GM10266 (cell line): ENCODE measurements at regions not wholly inside any gene's neighbourhood (a gene's known extent, or its start where the extent isn't known, plus 50 kb on each side); places are given as distances from the start of the nearest gene placed in this dataset.

Experiments used
- DNase-seq: peaks from one replicate; pipeline ENCODE4 v3.0.0; 2012; ENCODE audit errors: extremely low spot score
- TF ChIP-seq, protein P1 (sequence below): IDR thresholded peaks from 2 replicates; pipeline ENCODE4 v1.5.1; 2012; ENCODE audit warnings: mild to moderate bottlenecking, low read depth; ENCODE audit not compliant: control insufficient read depth, insufficient read depth; ENCODE audit errors: missing control alignments

DNA sequence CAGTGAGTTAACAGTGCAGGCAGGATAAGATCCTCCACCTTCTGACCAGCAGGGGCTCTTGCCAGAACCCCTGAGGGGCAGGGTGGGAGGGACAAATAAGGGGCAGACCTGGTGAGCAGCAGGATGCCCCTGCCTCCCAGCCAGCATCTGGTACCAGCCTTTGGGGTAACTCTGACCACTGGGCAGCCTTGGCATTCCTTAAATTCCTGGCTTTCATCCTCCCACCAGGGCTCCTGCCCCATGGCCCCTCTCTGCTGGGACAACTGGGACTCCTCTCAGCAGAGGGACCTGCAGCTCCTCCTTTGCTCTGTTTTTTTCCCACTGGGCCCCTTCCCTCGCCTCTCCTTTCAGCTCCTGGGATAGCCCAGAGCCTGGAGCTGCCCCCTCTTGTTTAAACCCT, 98.0 kb upstream of the CD82 start:
- TF ChIP-seq, protein P1, sequence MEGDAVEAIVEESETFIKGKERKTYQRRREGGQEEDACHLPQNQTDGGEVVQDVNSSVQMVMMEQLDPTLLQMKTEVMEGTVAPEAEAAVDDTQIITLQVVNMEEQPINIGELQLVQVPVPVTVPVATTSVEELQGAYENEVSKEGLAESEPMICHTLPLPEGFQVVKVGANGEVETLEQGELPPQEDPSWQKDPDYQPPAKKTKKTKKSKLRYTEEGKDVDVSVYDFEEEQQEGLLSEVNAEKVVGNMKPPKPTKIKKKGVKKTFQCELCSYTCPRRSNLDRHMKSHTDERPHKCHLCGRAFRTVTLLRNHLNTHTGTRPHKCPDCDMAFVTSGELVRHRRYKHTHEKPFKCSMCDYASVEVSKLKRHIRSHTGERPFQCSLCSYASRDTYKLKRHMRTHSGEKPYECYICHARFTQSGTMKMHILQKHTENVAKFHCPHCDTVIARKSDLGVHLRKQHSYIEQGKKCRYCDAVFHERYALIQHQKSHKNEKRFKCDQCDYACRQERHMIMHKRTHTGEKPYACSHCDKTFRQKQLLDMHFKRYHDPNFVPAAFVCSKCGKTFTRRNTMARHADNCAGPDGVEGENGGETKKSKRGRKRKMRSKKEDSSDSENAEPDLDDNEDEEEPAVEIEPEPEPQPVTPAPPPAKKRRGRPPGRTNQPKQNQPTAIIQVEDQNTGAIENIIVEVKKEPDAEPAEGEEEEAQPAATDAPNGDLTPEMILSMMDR: no peak
- no peak for DNase-seq

DNA sequence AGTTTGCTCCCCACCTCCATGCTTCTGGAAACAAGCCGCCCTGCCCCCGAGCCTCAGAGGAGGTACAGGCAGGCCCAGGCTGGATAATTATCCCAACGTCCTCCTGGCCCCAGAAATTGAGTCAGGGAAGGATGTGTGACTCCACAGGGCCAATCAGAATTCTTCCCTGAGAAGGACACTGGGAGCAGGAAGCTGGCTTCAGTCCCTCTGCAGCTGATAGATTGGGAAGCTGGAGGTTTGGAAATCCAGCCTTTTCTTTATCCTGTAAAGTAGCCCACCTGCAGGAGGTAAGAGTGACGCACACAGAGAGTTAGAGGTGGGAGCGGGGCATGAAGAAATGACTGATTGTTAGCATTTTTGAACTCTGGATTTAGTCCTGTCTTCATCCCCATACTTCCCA, 97.5 kb upstream of the CD82 start:
- TF ChIP-seq, protein P1: no peak
- no peak for DNase-seq

DNA sequence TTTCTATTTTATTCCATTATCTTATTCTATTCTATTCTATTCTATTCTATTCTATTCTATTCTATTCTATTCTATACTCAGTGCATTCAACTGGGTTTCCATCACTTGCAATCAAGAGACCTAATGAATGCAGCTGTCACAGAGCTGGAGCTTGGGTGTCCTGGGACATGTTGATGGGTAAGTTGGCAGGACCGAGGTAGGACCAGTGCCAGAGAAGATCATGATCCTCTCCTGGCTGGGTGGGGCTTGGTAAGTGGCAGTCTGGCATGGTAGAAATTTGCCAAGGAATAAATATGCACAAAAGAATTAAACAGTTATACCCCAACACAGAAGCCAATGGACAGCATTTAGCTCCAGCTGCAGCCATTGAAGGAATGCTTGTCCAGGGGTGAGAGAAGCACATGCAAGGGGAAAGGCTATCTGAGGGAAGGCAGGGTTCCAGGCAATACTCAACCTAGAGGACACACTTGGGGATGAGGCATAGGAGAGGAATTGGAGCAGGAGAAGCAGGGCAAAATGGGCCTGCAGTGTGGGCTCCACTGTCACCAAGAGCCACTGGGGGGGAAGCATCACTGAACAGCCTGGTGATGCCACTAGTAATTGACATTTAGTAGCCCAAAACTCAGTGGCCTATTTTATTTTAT, 97.0 kb upstream of the CD82 start:
- TF ChIP-seq, protein P1: no peak
- DNase-seq: no peak

DNA sequence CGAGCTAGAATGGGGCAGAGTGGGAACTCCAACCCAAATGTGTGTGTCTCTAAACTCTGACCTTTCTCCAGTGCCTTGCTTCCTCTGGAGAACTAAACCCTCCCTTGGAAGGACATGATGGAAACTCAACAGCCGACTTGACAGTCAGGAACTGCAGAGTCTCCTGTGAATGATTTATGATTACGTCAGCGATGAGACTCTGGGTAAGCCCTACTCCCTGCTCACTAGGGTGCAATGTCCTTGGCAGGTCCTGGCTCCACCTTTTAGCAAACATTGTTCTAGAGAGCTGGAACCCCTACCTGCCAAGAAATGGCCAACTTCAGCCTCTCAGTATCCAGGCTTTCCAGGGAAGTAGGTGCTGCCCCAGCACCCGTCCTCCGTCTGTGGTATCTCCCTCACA, 96.1 kb upstream of the CD82 start:
- DNase-seq: no peak
- TF ChIP-seq, protein P1: no peak

DNA sequence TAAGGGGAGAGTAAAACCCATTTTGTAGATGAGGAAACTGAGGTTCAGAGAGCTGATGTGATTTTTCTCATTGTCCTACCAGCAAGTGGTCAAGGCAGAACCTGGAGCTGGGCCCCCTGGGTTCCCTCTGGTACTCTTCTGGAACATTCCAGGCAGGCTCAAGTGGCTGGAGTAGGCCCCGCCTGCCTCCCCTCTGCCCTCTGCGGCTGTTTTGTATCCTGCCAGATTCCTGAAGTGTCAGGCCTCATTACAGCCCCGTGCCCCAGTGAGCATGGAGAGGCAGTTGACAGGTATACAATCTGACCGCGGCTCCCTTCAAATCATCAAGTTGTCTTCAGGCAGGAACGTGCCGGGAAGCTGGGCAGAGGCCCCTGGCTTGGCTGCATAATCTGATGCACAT, 94.6 kb upstream of the CD82 start:
- no peak for DNase-seq
- TF ChIP-seq, protein P1: no peak

DNA sequence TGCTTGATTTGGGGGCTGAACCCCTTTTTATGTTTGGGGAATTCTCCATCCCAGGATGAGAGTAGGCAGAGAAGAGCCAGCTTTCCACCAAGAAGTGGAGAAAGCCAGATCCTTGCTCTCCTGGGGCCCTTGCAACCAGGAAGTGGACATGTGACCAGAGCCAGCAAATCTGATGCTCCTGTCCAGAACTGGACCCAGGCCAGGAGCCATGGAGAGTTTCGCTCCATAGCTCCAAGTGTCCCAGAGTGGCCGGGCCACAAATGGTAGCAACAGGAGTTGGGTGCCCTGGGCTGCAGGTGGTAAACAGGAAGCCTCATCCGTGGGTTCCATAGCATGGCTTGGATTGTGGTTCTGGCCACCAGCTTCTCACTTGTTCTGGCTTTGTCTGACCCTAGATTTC, 93.9 kb upstream of the CD82 start:
- TF ChIP-seq, protein P1: no peak
- DNase-seq: no peak

DNA sequence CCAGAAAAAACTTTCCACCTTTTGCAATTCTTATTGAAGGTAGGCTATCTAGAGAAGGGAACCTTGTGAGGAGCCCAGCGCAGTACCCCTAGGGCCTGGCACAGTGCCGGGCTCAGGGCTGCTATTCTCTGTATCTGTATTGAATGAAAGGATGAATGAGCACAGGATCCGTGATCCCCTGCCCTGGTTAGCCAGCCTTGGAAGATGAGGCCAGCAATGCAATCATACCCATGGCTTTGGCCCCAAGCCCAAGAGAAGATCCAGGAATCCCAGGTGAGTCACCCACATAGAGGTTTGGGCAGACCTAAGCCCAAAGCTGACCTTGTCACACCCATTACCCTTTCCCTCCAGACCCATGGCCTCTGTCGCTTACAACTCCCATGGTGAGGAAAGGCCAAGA, 92.5 kb upstream of the CD82 start:
- TF ChIP-seq, protein P1: no peak
- no peak for DNase-seq
